NCI-H446 treated with DMSO at 0.1 percent for 48 hours (cell line): ENCODE measurements at regions not wholly inside any gene's neighbourhood (a gene's known extent, or its start where the extent isn't known, plus 50 kb on each side); places are given as distances from the start of the nearest gene placed in this dataset.

Experiments used
- DNase-seq: peaks from one replicate; lab custom pipeline; 2025; lab: John Stamatoyannopoulos, UW

DNA sequence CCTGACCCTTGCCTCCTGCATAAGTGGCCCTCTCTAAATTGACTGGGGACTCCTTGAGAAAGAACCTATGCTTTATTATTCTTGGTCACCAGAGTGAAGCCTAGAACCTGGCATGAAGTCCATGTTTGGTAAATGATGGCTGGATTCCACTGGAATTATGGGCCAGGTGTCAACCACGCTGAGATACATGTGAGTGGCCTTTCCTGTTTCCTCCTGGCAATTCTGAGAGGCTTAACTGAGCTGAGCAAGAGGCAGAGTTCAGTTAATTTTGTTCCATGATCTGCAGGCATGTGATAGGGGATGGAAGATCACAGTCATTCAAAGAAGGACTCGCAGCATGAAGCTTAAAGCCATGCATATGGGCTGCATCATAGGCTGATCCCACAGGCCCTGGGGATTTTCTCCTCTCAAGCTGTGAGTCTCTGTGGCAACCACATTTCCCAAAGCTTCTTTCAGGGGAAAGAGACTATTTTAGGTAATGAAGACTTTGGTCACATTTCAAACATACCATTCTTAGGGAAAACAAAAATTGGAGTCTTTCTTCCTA lies 69.4 kb upstream of the CLNK start:
- no peak for DNase-seq

- no peak for DNase-seq
Observed at GRCh38 chr4:10753336-10753735, 68.8 kb upstream of the CLNK start.

DNA sequence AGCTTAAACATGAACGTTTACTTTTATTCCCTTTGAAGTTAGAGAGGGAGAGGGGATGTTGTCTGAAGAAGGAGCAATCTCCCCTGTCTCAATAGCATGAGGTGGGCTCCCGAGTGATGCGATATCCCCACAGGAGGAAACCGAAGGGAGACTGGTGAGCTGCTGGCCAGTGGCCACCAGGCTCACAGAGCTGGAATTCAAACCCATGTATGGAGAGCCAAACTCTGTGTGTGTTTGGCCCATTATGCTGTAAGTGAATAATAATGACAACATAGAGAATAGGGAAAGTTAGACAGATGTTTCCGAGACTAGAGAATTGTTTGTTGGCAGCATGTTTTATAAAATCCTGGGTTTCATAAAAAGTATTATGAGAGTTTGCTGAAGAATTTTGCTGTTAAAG lies 66.1 kb upstream of the CLNK start:
- DNase-seq: no peak

GRCh38 chr4:10747186-10747585 lies 62.6 kb upstream of the CLNK start:
- DNase-seq: no peak

DNA sequence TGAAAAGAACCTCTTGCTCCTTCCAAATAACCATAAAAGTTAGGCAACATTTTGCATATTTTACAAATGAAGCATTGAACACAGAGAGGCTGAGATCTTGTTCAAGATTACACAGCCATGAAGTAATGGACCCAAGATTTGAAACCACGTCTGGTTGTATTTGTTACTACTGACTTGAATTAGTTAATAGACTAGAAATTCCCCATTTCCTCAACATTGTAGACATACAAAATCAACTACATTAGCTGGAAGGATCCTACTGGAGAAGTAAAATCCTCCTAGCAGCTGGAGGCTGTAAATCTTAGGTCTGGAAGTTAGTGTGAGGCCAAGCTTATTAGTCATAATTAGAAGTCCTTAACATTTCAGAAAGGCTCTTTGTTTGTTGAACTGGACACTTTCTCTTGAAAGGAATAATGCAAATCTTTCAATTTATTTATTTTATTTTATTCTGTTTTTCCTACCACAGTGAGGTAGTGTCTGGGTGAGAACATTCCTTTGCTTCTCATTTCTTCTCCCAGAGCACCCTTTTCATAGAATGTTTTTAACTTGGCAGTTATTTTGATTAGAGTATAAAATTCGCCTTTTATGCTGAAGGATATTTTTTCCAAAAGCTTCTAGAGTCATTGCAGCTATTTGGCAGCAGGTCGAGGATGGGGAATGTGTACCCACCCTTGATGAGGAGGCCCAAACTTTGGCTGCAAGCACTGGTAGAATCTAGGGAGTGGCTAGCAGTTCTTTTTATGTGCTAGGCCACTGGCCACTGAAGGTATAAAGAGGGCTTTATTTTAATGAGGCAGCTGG lies 62.0 kb upstream of the CLNK start:
- peak; percentile 13 for DNase-seq

DNA sequence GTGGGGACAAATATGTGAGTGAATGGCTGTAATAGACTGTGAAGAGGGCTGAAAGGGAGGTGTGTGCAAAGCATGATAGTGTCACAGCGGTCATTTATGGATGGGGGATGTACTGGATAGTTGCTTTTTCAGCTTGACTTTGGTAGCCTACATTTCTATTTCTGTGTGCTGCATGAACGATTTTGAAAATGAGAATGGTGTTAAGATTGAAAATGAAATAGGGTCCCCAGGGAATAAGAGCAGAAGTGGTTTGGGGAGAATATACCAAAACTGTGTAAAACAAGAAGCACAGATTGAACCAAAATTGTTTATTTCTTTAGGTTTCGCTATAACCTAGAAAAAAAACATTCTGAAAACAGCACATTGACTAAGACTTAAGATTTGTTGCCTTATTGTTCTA lies 58.8 kb upstream of the CLNK start:
- DNase-seq: no peak

DNA sequence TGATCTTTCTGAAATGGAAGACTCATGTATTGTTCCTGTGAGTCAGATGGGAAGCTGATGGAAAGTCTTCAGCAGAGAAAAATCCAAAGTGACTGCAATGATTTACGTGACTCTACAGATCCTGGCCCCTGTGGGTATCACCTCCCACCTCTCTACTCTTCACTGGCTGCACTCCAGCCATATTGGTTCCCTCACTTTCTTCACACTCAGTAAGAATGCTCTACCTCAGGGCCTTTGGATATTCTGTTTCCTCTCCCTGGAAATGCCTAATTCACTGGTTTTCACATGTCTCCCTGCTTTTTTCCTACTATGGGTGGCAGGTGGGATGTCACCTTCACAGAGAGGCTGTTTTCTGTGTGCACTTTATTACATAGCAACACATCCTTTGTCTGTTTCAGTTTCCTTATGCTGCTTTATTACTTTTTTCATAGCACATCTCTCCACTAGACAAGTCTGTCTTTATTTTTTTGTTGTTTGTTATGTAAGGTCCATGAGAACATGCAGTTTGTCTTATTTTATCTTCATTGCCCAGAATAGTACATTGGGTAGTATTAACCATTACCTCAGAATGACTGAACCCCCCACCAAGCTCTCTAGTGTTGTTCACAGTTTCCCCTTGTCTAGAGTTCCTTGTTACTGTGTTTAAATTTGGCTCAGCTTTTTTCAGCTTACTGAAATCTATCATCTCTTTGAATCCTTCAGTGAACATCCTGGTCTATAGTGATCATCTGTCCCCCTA lies 57.6 kb upstream of the CLNK start:
- no peak for DNase-seq

DNA sequence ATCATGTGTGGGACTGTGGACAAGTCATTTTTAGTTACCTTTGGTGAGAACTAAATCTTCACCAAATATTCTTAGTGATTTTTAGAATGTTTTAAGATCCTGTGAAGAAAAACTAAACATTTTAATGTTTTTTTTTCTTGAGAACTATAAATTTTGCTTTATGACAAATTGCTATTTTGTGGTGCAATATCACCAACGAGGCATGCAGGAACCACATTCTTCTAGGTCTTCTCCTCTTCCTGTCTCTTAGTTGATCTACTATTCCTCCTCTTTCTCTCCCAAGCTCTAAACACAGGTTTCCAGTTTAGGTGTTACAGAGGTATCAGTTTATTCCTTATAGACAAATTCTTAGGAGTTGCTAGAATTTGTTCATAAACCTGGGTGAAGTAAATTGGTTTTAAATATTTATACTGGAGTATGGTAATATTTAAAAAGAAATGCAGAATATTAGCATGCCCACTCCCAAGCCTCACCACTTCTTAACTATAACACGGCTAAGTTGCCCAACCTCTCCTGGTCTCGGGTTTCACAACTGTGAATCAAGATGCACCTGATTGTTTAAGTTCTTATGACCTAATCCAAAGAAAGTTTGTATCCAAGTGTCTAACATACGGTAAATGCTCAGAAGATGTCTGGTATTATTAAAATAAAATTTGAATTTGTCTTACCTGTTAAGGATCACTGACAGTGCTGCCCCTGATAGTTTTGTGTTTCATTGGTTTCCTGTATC lies 56.5 kb upstream of the CLNK start:
- no peak for DNase-seq

DNA sequence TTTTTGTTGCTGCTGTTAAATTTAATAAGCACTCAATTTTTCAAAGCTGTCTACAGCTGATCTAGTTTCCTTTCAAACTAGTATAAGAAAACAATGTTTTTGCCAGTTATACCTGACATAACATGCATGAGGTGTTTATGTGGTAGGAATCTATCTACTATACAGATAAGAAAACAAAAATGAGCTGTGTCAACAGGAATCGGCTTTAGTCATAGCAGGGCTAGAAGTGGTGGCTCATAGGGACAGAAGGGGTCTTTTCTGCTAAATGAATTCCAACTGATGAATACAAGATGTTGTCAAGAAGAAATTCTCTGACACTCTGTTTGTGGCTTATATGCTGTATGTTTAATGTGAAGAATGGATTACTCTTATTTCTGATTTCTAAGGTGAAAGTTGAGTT lies 55.7 kb upstream of the CLNK start:
- no peak for DNase-seq

DNA sequence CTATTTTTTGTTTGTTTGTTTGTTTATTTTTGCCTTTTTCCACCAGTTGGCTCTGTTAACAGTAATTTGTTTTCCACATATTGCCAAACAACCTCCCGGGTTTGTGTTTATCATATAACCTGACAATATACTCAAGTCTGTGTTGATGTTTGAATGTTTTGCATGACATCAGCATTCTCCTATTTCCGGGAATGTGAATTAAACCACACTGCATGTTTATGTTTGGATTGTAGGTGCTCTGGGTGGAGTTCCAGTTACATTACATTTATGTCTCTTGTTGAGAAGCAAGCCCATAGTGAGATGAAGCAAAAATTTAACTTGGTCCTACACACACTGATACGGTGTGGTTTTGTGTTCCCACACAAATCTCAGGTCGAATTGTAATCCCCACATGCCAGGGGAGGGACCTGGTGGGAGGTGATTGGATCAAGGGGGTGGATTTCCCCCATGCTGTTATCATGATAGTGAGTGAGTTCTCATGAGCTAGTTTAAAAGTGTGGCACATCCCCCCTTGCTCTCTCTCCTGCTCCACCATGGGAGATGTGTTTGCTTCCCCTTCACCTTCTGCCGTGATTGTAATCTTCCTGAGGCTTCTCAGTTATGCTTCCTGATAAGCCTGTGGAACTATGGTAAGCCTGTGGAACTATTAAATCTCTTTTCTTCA lies 54.4 kb upstream of the CLNK start:
- no peak for DNase-seq

- DNase-seq: no peak
Observed at GRCh38 chr4:10737337-10737736, 52.8 kb upstream of the CLNK start.

DNA sequence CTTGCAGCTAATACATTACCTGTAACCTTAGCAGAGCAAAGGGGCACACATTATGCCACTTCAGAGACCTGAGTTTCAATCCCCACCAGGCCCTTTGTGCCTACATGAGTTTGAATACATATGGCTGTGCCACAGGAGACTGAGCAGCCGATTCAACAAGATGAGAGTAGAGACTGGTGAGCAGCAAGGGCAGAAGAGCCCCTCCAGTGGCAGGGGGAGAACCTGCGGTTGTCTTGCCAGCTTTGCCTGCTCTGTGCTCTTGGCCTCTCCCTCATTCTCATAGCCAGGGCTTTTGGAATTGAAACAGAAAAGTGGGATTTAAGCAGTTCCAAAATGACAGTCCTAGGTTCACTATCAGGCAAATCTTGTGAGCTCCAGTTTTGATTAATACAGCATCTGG lies 52.3 kb upstream of the CLNK start:
- DNase-seq: no peak

- no peak for DNase-seq
Observed at GRCh38 chr4:10736266-10736665, 51.7 kb upstream of the CLNK start.

- DNase-seq: no peak
Observed at GRCh38 chr4:10734697-10735096, 50.1 kb upstream of the CLNK start.
